ENCODE measurements at regions not wholly inside any gene's neighbourhood (a gene's known extent, or its start where the extent isn't known, plus 50 kb on each side); places are given as distances from the start of the nearest gene placed in this dataset.

DNA sequence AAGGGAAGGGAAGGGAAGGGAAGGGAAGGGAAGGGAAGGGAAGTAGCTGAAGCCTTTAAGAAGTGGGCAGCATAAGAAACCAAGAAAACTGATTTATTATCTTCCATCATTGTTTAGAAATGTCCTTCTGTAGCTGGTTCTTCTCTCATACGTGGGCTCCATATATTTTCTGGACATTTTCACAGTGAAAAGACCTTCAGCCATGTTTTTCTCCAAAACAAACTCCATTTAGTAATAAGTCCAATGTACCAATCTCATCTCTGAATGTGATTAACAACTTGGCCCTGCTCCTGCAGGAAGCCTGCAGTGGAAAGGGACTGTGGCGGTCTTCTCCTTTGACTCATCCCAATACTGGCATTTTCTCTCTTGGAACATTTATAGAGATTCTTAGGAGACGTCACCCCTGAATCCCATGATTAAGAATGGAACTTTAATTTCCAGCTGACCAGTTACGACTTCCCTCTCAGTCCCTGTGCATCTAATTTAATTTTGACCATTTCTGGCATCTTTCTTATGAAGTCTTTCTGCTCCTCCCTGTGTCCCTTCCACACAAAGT lies 96.6 kb upstream of the GUCY1A1 start:
- TF ChIP-seq, protein P1, sequence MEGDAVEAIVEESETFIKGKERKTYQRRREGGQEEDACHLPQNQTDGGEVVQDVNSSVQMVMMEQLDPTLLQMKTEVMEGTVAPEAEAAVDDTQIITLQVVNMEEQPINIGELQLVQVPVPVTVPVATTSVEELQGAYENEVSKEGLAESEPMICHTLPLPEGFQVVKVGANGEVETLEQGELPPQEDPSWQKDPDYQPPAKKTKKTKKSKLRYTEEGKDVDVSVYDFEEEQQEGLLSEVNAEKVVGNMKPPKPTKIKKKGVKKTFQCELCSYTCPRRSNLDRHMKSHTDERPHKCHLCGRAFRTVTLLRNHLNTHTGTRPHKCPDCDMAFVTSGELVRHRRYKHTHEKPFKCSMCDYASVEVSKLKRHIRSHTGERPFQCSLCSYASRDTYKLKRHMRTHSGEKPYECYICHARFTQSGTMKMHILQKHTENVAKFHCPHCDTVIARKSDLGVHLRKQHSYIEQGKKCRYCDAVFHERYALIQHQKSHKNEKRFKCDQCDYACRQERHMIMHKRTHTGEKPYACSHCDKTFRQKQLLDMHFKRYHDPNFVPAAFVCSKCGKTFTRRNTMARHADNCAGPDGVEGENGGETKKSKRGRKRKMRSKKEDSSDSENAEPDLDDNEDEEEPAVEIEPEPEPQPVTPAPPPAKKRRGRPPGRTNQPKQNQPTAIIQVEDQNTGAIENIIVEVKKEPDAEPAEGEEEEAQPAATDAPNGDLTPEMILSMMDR (IDR thresholded peaks at IDR 0.05; ENCODE audit: low read depth, low read length) = no peak
- no peak overlapping the region for H3K4me3 ChIP-seq (ENCODE audit: low read depth, low read length)

- TF ChIP-seq, protein P1 (IDR thresholded peaks at IDR 0.05; ENCODE audit: low read depth, low read length) = no peak
- no peak overlapping the region for H3K4me3 ChIP-seq (ENCODE audit: low read depth, low read length)
These were observed 97.2 kb upstream of the GUCY1A1 start for GRCh38 chr4:155569471-155569870.

DNA sequence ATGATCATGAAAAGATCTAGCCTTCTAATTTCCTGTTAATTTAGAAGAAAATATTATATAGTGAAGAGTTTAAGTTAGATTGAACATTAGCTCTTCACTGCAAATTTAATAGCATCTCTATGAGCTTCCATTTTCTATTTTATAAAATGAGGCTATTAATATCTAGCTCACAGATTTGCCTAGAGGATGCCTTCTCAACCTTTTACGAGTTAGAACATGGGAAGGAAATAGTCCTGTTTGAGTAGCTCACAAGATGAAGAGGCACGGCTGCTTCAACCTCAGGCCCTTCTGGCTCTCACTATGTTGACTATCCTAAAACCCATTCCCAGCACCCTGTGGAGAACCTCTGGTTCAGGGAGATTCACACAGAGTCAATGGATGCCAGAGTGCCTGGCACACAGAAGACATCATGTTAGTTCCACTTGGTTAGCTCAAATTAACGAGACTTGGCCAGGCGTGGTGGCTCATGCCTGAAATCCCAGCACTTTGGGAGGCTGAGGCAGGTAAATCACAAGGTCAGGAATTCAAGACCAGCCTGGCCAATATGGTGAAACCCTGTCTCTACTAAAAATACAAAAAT lies 97.9 kb upstream of the GUCY1A1 start:
- no peak overlapping the region for H3K4me3 ChIP-seq (ENCODE audit: low read depth, low read length)
- TF ChIP-seq, protein P1 (IDR thresholded peaks at IDR 0.05; ENCODE audit: low read depth, low read length) = no peak

GRCh38 chr4:155566354-155566753 lies 100.3 kb upstream of the GUCY1A1 start:
- TF ChIP-seq, protein P1 (IDR thresholded peaks at IDR 0.05; ENCODE audit: low read depth, low read length) = no peak
- no peak overlapping the region for H3K4me3 ChIP-seq (ENCODE audit: low read depth, low read length)

DNA sequence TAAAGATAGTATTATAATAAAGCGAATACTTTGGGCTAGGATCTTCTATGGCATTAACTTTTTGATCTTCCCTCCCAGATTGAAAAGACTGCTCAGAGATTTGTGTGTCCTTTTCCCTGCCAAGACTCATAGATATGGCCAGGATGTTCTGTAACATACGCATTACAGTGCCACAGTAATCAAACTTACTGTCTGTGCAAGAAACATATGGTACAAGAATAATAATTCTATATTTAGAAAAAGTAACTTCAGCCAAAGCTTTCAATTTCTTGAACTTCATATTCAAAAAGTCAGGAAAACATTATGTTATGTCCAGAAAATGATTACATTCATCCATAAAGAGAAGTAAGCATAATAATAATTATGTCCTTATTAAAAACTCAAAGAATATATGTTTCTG lies 100.9 kb upstream of the GUCY1A1 start:
- H3K4me3 ChIP-seq (ENCODE audit: low read depth, low read length) = no peak overlapping the region
- TF ChIP-seq, protein P1 (IDR thresholded peaks at IDR 0.05; ENCODE audit: low read depth, low read length) = no peak

DNA sequence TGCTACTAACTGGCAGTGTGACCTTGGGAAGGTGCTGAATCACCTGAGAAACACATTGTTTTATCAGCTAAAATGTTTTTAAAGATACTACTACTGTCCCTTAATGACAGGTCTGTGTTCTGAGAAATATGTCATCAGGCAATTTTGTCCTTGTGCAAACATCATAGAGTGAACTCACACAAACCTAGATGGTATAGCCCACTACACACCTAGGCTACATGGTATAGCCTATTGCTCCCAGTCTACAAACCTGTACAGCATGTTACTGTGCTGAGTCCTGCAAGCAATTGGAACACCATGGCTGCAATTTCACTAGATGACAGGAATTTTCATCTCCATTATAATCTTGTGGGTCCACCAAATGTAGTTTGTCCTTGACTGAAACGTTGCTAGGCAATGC lies 101.3 kb upstream of the GUCY1A1 start:
- H3K4me3 ChIP-seq (ENCODE audit: low read depth, low read length) = no peak overlapping the region
- TF ChIP-seq, protein P1 (IDR thresholded peaks at IDR 0.05; ENCODE audit: low read depth, low read length) = no peak

DNA sequence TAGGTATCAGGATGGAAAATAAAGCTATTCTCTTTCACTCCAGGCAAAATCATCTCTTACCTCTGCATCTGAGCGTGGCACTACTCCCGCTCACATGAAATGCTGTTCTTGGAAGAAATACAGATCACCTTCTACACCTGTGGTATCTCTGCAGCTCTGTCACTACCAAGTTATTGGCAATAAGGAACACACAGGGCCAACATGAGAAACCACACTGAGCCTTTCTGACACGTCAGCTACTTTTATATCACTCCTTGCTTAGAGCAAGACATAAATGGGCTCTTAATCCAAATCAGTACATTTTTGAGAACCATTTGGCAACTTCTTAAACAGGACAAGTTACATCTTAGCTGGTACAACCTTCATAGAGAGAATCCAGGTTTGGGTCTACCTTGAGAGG lies 101.8 kb upstream of the GUCY1A1 start:
- TF ChIP-seq, protein P1 (IDR thresholded peaks at IDR 0.05; ENCODE audit: low read depth, low read length) = no peak
- no peak overlapping the region for H3K4me3 ChIP-seq (ENCODE audit: low read depth, low read length)
